ENCODE measurements at regions not wholly inside any gene's neighbourhood (a gene's known extent, or its start where the extent isn't known, plus 50 kb on each side); places are given as distances from the start of the nearest gene placed in this dataset.
"Not testable (repeated sequence)": the region's sequence is repeated elsewhere in the genome, so short reads cannot be mapped to it uniquely, and the experiment has no call there.

DNA sequence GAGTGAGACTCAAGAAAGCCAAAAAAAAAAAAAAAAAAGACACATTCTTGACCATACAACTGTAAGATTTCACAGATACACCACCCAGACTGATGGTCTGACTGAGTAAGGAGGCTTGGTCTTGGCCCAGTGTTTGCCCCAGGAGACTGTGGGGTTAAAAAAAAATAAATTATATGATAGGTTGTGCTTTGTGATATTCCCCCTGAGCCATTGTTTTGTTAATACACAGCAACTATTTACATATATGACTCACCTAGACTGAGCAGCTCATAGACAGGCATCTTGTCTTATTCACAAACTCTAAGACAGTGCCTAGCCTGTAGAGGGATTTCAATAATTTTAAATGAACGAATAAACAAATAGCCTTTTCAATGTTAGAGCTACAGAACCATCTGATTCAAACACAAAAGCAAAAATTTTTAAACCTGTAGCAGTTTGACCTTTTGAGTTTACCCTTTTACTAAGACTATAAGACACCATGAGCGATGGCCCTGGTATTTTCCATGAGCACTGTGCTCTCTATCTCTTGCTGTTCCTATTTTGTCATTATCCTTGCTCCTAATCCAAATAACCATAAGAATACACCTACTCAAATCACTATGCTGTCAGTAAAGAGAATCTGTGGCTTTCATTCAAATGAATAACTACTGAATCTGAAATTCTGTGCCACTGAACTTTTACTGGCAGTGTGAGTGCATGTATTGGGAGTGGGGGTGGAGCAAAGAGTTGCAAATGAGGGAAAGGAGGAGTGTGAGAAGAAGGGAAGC is 199.4 kb upstream of the PTBP2 start:
- no peak for TF ChIP-seq CTCF (IDR thresholded peaks at IDR 0.05; ENCODE audit: poor library complexity, severe bottlenecking)
- no peak overlapping the region for H3K27ac ChIP-seq (ENCODE audit: poor library complexity, severe bottlenecking)
- peak; percentile 95 for ATAC-seq (ENCODE audit: low read depth)
- no peaks in the 10 kb centered on the region for H3K4me1 ChIP-seq (ENCODE audit: insufficient read depth, poor library complexity, severe bottlenecking)
- no peaks in the 10 kb centered on the region for H3K27me3 ChIP-seq (ENCODE audit: insufficient read depth, poor library complexity, severe bottlenecking)
- no peaks in the 10 kb centered on the region for H3K9me3 ChIP-seq (ENCODE audit: severe bottlenecking)
- H3K36me3 ChIP-seq (ENCODE audit: low read depth): no peaks in the 10 kb centered on the region
- DNase-seq (ENCODE audit: low spot score): no peak
- no peak overlapping the region for H3K4me3 ChIP-seq (ENCODE audit: severe bottlenecking)

DNA sequence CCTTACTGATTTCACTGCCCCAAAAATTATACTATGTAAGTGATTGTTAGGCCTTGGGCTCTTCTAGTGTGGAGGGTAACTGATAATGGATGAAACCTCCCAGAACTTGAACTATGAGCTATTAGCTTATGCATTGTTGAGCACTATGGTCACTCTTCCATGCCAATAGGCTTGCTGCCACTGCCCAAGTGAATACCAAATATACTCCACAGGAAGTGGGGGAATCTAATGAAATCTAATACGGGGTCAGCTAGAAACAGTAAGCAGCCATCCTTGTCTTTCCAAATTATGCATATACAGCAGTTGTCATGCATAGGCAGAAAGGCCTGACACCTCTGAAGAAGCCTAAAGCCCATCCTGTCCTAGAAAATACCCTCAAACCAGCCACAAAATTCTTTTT is 198.7 kb upstream of the PTBP2 start:
- Histone ChIP-seq H3K4me1 (ENCODE audit: insufficient read depth, poor library complexity, severe bottlenecking) (no peaks in the 10 kb centered on the region), H3K27me3 (ENCODE audit: insufficient read depth, poor library complexity, severe bottlenecking) (no peaks in the 10 kb centered on the region), H3K36me3 (ENCODE audit: low read depth) (no peaks in the 10 kb centered on the region), H3K4me3 (ENCODE audit: severe bottlenecking) (no peak overlapping the region), H3K27ac (ENCODE audit: poor library complexity, severe bottlenecking) (no peak overlapping the region), H3K9me3 (ENCODE audit: severe bottlenecking) (no peaks in the 10 kb centered on the region)
- DNase-seq (ENCODE audit: low spot score): no peak
- no peak for TF ChIP-seq CTCF (IDR thresholded peaks at IDR 0.05; ENCODE audit: poor library complexity, severe bottlenecking)
- no peak for ATAC-seq (ENCODE audit: low read depth)

- Histone ChIP-seq H3K27ac (ENCODE audit: poor library complexity, severe bottlenecking) (no peak overlapping the region), H3K36me3 (ENCODE audit: low read depth) (no peaks in the 10 kb centered on the region), H3K9me3 (ENCODE audit: severe bottlenecking) (peaks cover 4% of the 10 kb centered on the region), H3K4me1 (ENCODE audit: insufficient read depth, poor library complexity, severe bottlenecking) (no peaks in the 10 kb centered on the region), H3K4me3 (ENCODE audit: severe bottlenecking) (no peak overlapping the region), H3K27me3 (ENCODE audit: insufficient read depth, poor library complexity, severe bottlenecking) (no peaks in the 10 kb centered on the region)
- no peak for TF ChIP-seq CTCF (IDR thresholded peaks at IDR 0.05; ENCODE audit: poor library complexity, severe bottlenecking)
- DNase-seq (ENCODE audit: low spot score) (no peak), ATAC-seq (ENCODE audit: low read depth) (no peak)
Measured at GRCh38 chr1:96524100-96524499, 197.5 kb upstream of the PTBP2 start.

- H3K9me3 ChIP-seq (ENCODE audit: severe bottlenecking): peaks cover 4% of the 10 kb centered on the region
- no peak for TF ChIP-seq CTCF (IDR thresholded peaks at IDR 0.05; ENCODE audit: poor library complexity, severe bottlenecking)
- H3K27me3 ChIP-seq (ENCODE audit: insufficient read depth, poor library complexity, severe bottlenecking): no peaks in the 10 kb centered on the region
- no peak for DNase-seq (ENCODE audit: low spot score)
- no peak overlapping the region for H3K27ac ChIP-seq (ENCODE audit: poor library complexity, severe bottlenecking)
- H3K36me3 ChIP-seq (ENCODE audit: low read depth): no peaks in the 10 kb centered on the region
- ATAC-seq (ENCODE audit: low read depth): no peak
- no peak overlapping the region for H3K4me3 ChIP-seq (ENCODE audit: severe bottlenecking)
- no peaks in the 10 kb centered on the region for H3K4me1 ChIP-seq (ENCODE audit: insufficient read depth, poor library complexity, severe bottlenecking)
Measured at GRCh38 chr1:96525657-96526557, 195.7 kb upstream of the PTBP2 start.

GRCh38 chr1:96528672-96529071 is 192.9 kb upstream of the PTBP2 start:
- H3K4me3 ChIP-seq (ENCODE audit: severe bottlenecking): not testable (repeated sequence)

More at GRCh38 chr1:96528672-96529071, 192.9 kb upstream of the PTBP2 start:
- not testable (repeated sequence) for H3K4me1 ChIP-seq (ENCODE audit: insufficient read depth, poor library complexity, severe bottlenecking); ATAC-seq (ENCODE audit: low read depth); H3K27me3 ChIP-seq (ENCODE audit: insufficient read depth, poor library complexity, severe bottlenecking); H3K27ac ChIP-seq (ENCODE audit: poor library complexity, severe bottlenecking); DNase-seq (ENCODE audit: low spot score); H3K9me3 ChIP-seq (ENCODE audit: severe bottlenecking); H3K36me3 ChIP-seq (ENCODE audit: low read depth)
